ENCODE measurements at regions not wholly inside any gene's neighbourhood (a gene's known extent, or its start where the extent isn't known, plus 50 kb on each side); places are given as distances from the start of the nearest gene placed in this dataset.

DNA sequence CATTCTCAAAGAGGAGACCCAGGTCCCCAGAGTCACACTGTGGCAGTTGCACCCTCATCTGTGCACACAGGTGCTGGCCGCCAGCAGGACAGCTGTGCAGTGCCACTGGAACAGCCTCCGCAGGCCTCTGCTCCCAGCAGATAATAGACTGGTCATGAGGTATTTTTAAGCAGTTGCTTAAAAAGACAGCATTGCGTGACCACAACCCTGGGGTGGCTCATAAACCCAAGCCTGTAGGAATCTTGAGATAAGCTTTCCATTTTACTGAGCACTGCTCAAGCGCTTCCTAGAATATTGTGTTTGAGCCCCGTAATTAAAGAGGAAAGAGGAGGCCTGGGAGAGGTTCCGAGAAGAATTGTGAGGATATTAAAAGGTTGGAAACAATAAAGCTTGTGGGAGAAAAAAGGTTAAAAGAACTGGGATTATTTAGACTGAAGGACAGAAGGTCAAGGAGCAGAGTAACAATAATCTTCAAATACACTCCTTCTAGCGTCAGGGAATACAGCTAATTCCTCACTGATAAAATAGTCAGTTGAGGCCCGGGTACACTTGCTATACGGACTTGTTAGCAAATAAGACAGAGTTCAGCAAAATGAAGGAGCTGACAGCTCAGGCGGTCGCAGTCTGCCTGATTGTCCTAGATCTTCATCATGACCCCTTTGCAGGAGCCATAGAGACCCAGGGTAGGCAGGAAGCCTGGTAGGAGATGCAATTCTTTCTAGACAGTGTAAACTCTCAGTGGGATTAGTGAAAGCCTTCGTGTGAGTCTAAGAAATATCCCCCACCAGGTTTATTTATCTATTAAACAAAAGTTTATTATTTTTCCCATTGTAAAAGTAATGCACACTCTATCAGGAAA, 86.2 kb upstream of the KIT start:
- Histone ChIP-seq H2BK120ac (replicated peaks; ENCODE audit: low read depth, low read length) (peak overlapping the region; percentile 29), H3K14ac (ENCODE audit: insufficient read length) (no peak overlapping the region), H2BK12ac (ENCODE audit: low read depth, low read length) (no peak overlapping the region), H3K79me1 (ENCODE audit: low read depth, low read length) (no peaks in the 10 kb centered on the region), H2AFZ (ENCODE audit: low read length) (no peak overlapping the region), H3K23me2 (ENCODE audit: low read depth, low read length) (no peaks in the 10 kb centered on the region), H3K79me2 (ENCODE audit: control insufficient read depth in 1 of 2, insufficient read depth in 2 of 2, low read length in 2 of 2) (no peaks in the 10 kb centered on the region), H3K18ac (ENCODE audit: extremely low read depth, low read length) (no peak overlapping the region), H3K9ac (replicated peaks in 1 of 4; ENCODE audit: extremely low read depth in 1 of 4, low read depth in 3 of 4, low read length in 3 of 4) (no peak overlapping the region), H3K27me3 (replicated peaks in 1 of 4; ENCODE audit: control insufficient read depth in 3 of 4, extremely low read depth in 1 of 4, insufficient read depth in 3 of 4, low read length in 3 of 4) (peaks cover 0 to 8% (median 5%) of the 10 kb centered on the region in 4 experiments; a peak in 5 of 7 replicates), H2AK5ac (ENCODE audit: low read depth, low read length) (no peak overlapping the region), H2BK5ac (ENCODE audit: low read depth, low read length) (no peak overlapping the region), H3K56ac (replicated peaks; ENCODE audit: insufficient read length, low read depth, low read length) (no peak overlapping the region), H2BK15ac (ENCODE audit: low read length) (no peak overlapping the region), H3K9me3 (ENCODE audit: insufficient read depth in 2 of 2, low read depth in 1 of 2, low read length in 1 of 2) (no peaks in the 10 kb centered on the region), H3K4me2 (ENCODE audit: insufficient read depth in 1 of 2, low read depth in 2 of 2, low read length in 2 of 2) (peak overlapping the region in 1 of 2 experiments; percentile 41; a peak in 2 of 4 replicates), H3K4me1 (replicated peaks in 1 of 4; ENCODE audit: control insufficient read depth in 3 of 4, insufficient read depth in 4 of 4, low read length in 3 of 4) (peaks cover 0 to 8% (median 7%) of the 10 kb centered on the region in 4 experiments; a peak in 6 of 7 replicates), H3K36me3 (ENCODE audit: control insufficient read depth in 2 of 4, insufficient read depth in 4 of 4, low read length in 3 of 4) (no peaks in the 10 kb centered on the region), H4K8ac (ENCODE audit: extremely low read depth, insufficient read depth, low read length) (no peak overlapping the region), H3K4me3 (ENCODE audit: extremely low read depth in 1 of 4, insufficient read depth in 2 of 4, low read depth in 3 of 4, low read length in 4 of 4) (no peak overlapping the region), H2BK20ac (ENCODE audit: low read length) (no peak overlapping the region), H4K20me1 (replicated peaks in 1 of 2; ENCODE audit: control insufficient read depth in 1 of 2, insufficient read depth in 2 of 2, low read length in 2 of 2) (no peaks in the 10 kb centered on the region), H4K5ac (ENCODE audit: insufficient read length, low read depth, low read length) (no peak overlapping the region), H3K4ac (replicated peaks; ENCODE audit: insufficient read length, low read depth, low read length) (no peak overlapping the region), H3K27ac (ENCODE audit: low read depth, low read length) (no peak overlapping the region), H3K23ac (ENCODE audit: insufficient read length) (no peak overlapping the region), H4K91ac (replicated peaks; ENCODE audit: insufficient read length, low read length) (no peak overlapping the region)
- TF ChIP-seq CTBP2 (IDR thresholded peaks at IDR 0.05; ENCODE audit: borderline replicate concordance, insufficient read depth, insufficient read length, low read length) (no peak), PHF8 (conservative IDR thresholded peaks at IDR 0.05; ENCODE audit: low read depth, low read length) (no peak), ZNF274 (IDR thresholded peaks at IDR 0.05; ENCODE audit: borderline replicate concordance, extremely low read depth, low read length) (no peak), EP300 (IDR thresholded peaks at IDR 0.05; ENCODE audit: borderline replicate concordance in 1 of 2, low read depth in 2 of 2, low read length in 2 of 2) (no peak)
- CTCF ChIA-PET (ENCODE audit: partially characterized antibody): interaction anchor here (0.6 to 1.5 kb wide), 6 partner anchors 12 to 105 kb away, joined by 3 read pairs; no protein-coding TSS in a partner anchor
- POLR2A ChIA-PET (ENCODE audit: partially characterized antibody): no interaction called here
- WGBS, 2 experiments (ENCODE audit: extremely low coverage in 1 of 2, insufficient coverage in 1 of 2, insufficient read length in 1 of 2, insufficient replicate concordance in 2 of 2, low coverage in 1 of 2, low lambda C conversion rate in 2 of 2, missing lambda C conversion rate in 1 of 2): 73% methylated on average over 12 of the region's 12 CpGs; no CpG with 5 or more reads in 1 of the 2 experiments
- FAIRE-seq (no peak), DNase-seq (ENCODE audit: low read depth in 1 of 2, low spot score in 2 of 2) (no peak)
